HG03520 (cell line): ENCODE measurements at regions not wholly inside any gene's neighbourhood (a gene's known extent, or its start where the extent isn't known, plus 50 kb on each side); places are given as distances from the start of the nearest gene placed in this dataset.

Experiments
- ATAC-seq: cut with Tn5 transposase; IDR thresholded peaks from one replicate; pipeline ENCODE4 v1.9.1; 2021; ENCODE audit warnings: mild to moderate bottlenecking, moderate library complexity; ENCODE audit not compliant: unreplicated experiment

DNA sequence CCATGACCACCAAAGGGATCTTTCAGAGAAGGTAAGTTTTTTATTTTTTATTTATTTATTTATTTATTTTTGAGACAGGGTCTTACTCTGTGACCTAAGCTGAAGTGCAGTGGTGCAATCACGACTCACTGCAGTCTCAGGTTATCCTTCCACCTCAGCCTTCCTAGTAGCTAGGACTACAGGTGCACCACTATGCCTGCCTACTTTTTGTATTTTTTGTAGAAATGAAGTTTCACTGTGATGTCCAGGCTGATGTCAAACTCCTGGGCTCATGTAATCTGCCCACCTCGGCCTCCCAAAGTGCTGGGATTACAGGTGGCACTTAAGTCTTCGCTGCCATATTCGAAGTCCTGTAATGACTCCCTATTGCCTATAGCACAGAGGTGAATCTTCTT lies 342.5 kb downstream of the CYRIA start:
- ATAC-seq: no peak

DNA sequence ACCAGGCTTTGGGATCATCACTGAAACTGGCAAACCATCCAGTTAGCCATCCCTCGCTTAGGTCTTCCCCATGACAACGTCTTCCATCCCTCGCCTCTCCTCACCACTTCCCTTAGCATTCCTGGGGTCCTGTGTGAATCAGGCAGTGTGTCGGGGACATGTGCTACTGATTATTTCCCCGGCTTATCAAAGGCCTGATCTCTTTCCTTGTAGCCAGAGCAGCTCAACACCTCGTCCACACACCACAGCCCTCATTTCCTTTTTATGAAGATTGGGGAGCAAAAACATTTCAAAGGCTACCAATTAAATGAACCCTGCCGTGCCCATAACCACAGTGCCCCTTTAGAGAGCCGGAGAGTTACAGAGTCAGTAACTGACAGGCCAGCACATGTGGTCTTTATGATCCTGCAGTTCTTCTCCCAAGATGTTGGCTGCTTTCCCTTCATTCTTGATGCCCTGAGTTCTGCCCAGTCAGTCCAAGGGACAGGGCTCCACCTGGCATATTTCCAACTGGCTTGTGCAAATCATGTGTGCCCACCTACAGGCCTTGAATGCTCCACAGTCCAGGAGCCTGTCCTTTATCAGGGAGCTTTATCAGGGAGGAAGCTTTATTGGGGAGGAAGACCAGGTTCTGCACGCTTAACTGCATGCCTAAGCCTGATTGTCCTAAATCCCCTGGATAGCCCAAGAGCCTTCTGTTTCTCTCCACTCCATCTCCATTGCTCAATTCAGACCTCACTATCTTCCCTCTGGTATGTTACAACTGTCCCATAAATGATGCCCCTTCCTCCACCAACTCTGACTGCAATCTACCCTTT lies 343.1 kb downstream of the CYRIA start:
- ATAC-seq: no peak

DNA sequence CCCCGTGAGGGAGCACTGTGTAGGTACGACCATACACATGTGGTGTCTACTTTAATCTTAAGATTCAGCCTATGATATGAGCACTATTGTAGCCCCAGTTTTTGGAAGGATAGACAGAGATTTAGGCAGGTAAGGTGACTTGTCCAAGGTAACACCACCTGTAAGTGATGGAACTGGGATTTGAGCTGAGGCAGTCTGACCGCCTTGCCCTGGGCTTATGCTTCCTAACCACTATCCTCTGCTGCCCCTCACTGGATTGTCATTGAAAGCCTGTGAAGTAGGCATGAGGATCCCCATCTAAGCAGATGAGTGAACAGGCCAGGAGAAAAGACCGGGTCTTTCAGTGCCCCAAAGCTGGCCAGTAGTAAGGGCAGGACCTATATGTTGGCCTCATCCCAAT lies 343.8 kb downstream of the CYRIA start:
- ATAC-seq: no peak

DNA sequence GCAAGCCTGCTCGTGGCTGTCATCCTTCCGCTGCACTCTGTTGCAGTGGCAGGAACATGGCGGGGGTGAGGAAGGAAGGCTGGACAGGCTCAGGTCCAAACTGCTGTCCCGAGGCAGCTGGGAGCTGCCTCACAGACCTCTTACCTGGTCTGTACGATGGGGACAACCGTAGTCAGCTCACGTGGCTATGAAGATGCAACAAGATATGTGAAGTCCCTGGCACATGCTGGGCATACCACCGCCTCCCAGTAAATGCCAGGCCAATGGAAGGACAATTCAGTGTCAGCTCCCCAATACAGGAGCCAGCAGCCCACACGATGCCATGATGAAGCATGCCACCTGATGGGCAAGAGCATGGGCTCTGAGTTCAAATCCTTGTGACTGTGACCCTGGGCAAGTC lies 344.4 kb downstream of the CYRIA start:
- no peak for ATAC-seq

DNA sequence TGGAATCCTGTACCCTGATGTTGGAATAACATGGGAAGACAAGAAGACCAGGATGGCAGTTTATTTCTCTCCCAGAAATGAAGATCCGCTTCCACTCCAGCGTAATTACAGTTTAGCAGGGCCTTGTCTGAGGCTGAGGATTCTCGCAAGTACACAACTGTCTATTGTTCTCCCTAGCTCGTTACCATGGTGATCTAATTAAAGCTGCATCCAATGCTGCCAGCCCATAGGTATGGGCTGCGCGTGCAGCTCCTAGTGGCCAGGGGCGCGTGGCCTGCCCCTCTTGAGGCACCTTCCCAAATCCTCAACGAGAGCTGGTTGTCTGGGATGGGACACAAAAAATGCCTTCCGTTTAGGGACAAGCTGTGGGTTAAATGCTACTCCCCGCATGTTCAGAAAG lies 344.9 kb downstream of the CYRIA start:
- no peak for ATAC-seq

DNA sequence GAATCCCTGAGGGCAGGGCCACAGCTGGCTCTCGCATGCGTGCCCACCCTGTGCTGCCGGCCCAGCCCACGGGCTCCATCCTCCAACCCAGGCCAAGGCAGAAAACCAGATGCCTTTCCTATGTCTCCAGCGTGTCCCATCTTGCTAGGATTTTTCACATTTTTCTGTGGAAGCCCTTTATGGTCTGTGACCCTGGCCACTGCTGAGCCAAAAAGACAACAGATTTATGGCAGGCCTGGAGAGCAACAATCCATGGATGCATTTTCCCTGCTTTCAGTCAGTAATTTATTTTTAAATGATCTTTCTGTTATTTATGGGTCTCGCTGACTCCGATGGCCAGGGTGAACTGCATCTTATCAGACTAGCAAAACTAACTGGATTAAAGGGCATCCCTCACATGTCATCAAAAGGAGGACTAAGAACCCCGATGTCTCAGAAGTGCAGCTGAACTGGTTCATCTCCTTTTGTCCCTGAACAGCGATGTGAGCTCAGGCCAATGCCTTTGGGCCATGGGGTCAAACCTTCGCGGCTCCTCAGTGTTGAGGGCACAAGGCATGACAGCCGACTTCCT lies 346.0 kb downstream of the CYRIA start:
- no peak for ATAC-seq

DNA sequence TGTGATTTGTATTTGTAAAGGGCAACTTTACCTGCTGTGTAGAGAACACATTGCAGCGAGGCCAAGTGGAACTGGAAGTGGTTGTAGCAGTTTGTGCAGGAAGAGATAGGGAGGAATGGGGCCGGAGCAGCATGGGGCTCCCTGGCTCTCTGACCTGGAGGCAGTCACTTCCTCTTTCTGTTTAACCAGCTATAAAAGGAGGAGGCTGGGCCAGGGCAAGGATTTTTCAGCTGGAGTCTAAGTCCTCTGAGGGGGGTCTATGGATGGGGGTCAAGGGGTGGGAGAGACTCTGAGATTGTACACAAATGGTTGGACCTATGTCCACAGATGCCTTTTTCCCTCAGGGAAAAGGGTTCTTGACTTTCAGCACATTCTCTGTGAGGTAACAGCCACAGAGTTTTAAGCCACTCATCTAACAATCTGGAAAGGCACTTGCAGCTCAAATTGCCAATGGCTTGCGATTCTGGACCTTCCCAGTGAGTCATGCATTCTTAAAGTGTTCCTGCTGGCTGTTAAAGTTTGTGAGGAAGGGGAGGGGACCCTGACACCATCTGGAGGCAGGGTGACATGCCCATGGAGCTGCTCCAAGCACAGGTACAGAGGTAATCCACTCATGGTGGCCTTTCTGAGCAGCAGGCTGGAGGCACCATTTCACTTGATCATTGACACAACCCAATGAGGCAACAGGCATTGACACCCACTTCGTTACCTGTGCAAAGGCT lies 347.0 kb downstream of the CYRIA start:
- ATAC-seq: no peak

DNA sequence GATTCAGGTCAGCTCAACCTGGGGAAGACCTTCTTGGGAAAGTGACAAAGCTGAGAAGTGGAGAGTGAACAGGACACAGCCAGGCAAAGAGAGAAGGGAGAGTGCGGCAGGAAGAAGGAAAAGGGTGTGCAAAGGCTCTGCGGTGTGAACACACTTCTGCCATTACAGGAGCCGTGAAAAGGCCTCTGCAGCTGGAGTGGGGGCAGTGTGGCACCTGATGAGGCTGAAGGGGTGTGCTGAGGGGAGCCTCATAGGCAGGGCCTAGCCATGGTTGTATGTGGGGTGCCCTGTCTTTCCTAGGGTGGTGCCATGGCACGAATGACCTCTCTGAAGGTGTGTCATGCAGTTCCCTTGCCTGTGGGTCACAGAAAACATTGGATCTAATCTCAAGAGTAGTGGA lies 347.6 kb downstream of the CYRIA start:
- ATAC-seq: no peak

DNA sequence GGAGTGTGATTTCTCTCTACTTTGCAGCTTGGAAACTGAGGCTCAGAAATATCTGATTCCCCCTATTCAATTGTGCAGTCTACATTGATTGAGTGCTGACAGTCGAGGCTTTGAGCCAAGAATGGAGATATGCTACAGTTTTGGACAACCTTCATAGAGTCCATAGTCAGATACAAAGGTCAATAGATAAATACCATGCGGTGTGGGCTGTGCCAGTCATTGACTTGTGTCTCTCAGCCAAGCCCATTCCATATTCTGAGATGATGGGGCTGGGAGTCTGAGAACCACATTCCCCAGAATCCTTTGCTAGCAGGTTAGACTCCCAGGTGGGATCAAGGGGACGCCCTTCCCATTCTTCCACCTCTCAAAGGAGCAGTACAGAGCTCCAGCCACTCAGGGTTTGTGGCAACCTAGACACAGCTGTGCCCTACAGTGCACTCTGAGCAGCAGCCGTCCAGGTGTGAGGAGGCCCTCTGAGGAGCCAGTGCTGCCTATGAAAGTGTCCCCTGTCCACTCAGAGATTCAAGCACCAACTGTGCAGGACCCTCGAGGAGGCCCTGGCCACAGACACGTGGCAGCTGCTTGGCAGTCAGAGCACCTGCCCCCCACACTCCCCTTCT lies 348.3 kb downstream of the CYRIA start:
- no peak for ATAC-seq

DNA sequence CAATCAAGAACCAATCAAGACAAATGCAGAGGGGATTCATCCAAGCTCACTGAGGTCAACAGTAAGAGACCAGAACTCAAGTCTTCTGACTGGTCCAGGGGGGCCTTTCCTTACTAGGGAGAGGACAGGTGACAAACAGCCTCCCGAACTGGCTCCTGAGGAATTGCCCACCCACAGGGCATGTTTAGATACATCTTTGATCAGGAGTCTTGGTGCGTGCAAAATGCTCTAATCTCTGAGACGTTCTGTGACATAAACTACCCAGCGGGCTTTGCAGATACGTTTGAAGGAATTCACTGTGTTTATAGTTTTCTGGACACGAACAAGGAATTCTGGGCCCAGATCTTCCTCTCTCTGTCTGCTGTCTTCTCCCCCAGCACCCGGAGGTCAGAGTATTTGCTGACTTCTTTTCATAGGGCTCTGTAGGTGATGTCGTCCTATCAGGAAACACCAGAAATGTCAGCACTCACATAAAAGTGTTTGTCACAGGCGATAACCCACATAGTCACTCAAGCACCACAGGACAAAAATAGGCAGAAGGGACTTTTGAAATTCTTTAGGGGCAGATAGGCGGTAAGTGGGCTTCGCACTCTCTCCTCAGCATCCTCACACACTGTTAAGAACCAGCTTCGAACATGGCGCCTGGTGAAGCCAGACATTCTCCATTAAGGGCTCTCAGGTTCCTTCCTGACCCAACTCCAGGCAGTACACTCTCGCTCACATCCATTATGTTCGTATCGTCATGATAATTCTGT lies 349.0 kb downstream of the CYRIA start:
- no peak for ATAC-seq

DNA sequence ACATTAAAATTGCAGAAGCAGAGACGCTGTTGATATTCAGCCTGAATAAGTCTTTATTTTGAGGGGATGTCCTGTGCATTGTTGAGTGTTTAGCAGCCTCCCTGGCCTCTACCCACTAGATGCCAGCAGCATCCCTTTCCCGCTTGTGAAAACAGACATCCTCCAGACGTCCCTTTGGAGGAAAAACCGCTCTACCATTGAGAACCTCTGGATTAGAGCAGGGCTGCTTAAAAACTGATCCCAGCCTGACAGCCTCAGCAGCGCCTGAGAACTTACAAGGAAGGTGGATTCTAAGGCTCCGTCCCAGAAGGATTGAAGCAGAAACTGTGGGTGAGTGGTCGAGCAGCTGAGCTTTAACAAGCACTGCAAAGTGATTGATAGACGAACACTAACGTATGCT lies 349.7 kb downstream of the CYRIA start:
- no peak for ATAC-seq

DNA sequence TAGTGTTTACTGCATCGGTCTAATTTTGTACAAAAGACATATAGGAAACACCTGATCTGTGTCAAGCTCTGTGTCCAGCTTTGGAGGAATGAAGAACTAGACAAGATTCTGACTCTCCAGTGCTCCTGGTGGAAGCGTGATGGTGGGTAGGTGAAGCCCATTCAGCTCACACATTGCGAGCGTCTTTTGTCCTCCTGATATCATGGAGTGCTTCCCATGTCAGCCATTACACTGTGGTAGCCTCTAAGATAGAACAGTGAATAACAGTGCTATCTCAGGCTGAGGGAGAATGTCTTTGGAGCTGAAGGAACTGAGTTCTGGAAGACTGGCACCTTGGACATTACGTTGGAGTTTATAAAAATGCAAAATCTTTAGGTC lies 350.2 kb downstream of the CYRIA start:
- ATAC-seq: no peak

DNA sequence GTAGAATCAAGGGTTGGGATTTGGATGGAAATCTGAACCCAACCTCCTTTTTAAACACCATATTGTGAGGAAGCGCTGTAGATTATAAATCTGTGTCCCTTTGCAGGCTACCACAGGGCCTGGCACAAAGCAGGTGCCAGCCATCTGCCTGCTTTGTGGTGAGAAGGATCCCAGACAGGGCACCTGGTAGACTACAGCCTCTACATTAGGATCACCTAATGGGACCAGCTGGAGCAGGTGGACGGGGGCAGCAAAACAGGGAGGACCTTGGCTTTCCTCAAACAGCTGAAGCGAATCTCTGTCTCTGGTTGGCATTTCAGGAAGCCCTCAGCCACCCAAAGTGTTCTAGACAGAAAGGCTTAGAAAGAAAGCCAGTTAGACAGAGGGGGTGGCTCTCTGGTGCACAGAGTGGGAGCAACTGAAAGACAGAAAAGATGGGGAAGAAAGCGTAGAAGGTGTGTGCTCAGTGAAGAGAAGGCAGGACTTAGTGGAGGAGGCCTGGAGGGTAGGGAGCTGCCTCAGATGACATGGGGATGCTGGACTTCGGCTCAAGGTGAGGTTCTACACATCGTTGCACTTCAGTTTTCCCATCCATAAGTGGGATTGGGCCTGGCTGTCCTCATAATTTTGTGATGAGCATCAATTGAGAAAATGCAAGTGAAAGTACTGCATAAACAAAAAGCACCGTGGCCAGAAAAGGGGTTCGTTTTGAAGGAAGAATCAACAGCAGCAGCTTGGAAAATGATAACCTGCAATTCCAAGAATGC lies 350.8 kb downstream of the CYRIA start:
- ATAC-seq: no peak

DNA sequence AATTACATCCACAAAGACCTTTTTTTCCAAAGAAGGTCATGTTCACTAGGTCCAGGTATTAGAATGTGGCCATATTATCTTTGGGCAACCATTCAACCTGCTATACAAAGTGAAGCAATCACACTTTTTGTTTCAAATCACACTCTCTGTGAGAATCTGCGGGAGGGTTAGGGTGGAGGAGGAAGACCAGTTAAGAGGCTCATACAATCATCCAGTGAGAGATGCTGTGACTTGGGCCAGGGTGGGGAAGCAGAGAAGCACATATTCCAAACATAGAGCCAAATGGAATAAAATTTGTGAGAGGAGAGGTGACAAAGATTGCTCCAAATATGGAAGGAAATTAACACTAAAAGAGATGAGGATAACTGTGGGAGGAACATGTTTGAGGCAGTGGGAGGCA lies 351.6 kb downstream of the CYRIA start:
- ATAC-seq: no peak

DNA sequence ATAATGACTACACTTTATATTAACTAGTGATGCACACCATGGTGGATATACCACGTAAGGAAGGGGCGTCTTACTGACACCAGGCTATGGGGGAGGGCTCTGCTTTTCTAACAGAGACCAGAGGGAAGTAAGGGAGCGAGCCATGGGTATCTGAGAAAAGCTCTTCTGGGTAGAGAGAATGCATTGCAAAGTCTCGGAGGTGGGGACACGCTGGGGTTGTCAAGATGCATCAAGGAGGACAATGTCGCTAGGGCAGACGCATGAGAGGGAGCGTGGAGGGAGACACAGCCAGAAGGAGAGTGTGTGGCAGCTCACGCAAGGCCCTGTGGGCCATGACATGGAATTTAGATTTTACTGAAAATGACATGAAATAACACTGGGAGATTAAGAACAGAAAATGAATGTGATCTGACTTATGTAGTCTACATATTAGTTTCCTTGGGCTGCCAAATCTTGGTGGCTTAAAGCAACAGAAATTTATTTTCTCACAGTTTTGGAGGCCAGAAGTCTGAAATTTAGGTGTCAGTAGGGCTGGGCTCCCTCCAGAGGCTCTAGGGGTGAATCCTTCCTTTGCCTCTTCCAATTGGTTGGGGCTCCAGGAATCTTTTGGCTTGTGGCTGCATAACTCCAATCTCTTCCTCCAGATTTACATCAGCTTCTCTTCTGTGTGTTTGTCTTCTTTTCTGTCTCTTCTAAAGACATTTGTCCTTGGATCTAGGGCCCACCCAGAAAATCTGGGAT lies 352.2 kb downstream of the CYRIA start:
- ATAC-seq: no peak

DNA sequence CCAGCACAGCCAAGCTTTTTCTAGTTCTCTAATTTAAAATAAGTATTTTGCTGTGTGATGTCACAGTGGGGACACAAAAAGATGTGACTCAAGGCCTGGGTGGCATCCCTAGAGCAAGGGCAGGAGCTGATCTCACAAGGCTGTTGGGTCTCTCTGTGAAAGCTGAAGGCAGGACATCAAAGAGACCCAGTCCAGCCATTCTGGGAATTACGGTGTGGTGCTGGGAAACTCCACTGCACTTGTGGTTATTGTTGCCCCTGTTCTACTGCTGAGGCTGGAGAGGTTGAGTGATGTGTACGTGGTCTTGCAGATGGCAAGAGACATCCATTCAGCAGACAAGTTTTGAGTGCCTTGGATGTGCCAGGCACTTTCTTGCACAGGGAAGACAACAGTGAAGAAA lies 352.9 kb downstream of the CYRIA start:
- no peak for ATAC-seq

DNA sequence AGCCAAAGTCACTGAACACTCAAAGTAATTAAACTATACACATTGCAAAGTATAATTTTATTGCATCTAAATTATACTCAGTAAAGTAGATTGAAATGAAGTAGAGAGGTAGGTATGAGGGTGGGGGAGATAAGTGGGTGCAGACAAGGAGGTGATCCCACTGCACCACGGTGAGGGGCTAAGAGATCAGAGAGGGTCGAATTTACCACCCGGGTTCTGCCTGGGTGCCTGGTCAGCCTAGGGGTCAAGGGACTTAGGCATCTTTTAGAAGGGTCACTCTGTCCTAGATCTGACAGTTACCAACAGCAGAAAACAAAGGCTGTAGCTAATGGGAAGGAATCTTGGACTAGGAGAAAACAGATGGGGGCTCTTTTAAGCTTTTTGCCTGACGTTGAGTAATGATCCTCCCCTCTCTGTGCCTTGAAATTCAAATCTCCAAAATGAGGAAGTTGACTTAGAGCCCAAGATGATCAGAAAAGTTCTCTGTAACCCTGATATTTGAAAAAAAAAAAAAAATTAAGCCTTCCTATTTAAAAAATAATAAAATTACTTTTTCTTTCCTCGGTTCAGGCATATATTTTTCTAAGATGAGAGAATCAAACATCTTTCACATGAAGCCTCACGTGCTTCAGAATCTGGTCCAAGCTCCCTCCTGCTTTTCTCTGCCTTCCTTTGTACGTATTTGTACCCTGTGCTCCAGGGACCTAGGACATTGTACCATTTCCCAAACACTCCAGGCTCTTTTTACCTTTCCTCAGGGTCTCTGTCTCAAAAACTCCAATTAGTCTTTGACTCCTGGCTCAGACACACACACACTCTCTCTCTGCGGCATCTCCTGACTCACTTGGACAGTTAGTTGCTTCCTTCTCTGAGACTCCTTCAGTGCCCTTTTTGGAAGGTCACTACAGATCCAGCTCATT lies 353.9 kb downstream of the CYRIA start:
- ATAC-seq: no peak

DNA sequence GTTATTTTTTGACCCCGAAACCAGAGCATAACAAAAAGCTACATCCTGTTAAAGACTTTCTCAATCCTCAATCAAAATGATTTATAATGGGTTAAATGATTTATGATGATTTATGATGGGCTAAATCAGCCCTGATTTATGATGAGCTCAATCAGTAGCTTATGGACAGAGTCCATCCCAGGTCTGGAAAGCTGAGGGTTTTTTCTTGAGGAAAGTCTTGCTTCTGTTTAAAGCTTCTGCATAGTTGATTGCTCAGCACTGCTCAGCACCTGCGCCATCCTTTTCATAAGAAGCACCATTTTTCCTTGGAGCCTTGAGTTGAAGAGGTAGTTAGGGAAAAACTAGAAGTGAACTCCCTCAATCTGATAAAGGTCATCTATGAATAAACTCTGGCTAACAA lies 356.8 kb downstream of the CYRIA start:
- no peak for ATAC-seq
